ENCODE measurements at regions not wholly inside any gene's neighbourhood (a gene's known extent, or its start where the extent isn't known, plus 50 kb on each side); places are given as distances from the start of the nearest gene placed in this dataset.
"Not testable (repeated sequence)": the region's sequence is repeated elsewhere in the genome, so short reads cannot be mapped to it uniquely, and the experiment has no call there.

- not testable (repeated sequence) for H3K4me3 ChIP-seq (replicated peaks in 1 of 2; ENCODE audit: low read depth in 2 of 2, low read length in 2 of 2); DNase-seq (ENCODE audit: low read depth in 2 of 2)
Measured at GRCh38 chr2:132259276-132259675, 97.5 kb upstream of the ANKRD30BL start.

- DNase-seq (ENCODE audit: low read depth in 2 of 2); H3K4me3 ChIP-seq (replicated peaks in 1 of 2; ENCODE audit: low read depth in 2 of 2, low read length in 2 of 2): not testable (repeated sequence)
Measured at GRCh38 chr2:132265595-132265994, 103.8 kb upstream of the ANKRD30BL start.

DNA sequence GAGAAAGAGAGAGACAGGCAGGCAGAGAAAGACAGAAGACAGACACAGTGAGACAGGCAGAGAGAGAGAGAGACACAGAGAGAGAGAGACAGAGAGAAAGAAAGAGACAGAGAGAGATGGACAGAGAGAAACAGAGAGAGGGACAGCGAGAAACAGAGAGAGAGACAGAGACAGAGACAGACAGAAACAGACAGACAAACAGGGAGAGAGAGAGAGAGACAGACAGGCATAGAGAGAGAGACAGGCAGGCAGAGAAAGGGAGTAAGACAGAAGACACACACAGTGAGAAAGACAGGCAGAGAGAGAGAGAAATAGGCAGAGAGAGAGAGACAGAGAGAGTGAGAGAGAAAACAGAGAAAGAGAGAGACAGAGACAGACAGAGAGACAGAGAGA, 105.3 kb upstream of the ANKRD30BL start:
- TF ChIP-seq, protein P1, sequence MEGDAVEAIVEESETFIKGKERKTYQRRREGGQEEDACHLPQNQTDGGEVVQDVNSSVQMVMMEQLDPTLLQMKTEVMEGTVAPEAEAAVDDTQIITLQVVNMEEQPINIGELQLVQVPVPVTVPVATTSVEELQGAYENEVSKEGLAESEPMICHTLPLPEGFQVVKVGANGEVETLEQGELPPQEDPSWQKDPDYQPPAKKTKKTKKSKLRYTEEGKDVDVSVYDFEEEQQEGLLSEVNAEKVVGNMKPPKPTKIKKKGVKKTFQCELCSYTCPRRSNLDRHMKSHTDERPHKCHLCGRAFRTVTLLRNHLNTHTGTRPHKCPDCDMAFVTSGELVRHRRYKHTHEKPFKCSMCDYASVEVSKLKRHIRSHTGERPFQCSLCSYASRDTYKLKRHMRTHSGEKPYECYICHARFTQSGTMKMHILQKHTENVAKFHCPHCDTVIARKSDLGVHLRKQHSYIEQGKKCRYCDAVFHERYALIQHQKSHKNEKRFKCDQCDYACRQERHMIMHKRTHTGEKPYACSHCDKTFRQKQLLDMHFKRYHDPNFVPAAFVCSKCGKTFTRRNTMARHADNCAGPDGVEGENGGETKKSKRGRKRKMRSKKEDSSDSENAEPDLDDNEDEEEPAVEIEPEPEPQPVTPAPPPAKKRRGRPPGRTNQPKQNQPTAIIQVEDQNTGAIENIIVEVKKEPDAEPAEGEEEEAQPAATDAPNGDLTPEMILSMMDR (IDR thresholded peaks at IDR 0.05; ENCODE audit: low read depth, low read length): no peak
- no peak overlapping the region for H3K4me3 ChIP-seq (replicated peaks in 1 of 2; ENCODE audit: low read depth in 2 of 2, low read length in 2 of 2)
- DNase-seq (ENCODE audit: low read depth in 2 of 2): peak in 1 of 2 donors; percentile 4

DNA sequence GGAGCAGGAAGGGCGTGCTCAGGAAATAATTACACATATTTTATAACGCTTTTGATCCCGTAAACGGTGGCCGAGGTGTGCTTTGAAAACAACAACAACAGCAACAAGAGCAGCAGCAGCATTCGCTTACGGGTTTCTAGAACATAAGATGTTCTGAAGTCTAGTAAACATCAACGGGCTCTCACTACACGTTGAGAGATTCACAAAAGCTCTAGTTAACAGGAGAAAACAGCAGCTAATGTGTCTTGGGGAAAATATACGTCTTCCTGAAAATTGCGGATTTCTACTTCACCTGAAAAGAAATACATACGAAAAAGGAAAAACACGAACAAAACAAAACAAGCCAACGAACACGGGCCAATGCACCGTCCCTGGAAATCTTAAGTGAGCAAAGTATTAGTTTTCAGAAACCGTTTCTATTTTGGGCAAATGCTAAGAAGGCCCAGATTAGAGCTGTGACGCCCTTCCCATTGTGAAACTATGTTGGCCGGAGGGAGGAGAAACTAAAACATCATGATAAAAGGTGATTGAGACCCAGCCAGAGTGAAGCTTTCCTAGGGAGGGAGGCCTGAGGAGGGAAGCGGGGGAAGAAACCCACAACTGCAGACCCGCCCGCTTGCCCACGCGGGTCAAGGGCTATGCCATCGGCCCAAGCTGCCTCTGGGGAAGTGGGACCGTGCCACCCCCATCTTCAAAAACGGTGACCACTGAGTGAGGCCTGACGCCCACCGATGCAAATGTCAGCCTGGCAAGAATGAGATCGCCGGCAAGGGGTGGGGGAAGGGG, 105.9 kb upstream of the ANKRD30BL start:
- H3K4me3 ChIP-seq (replicated peaks in 1 of 2; ENCODE audit: low read depth in 2 of 2, low read length in 2 of 2): peak overlapping the region; percentile 17 to 34
- DNase-seq (ENCODE audit: low read depth in 2 of 2): peak; percentile 65 to 90

- peak; percentile 71 to 82 for DNase-seq (ENCODE audit: low read depth in 2 of 2)
- TF ChIP-seq, protein P1 (IDR thresholded peaks at IDR 0.05; ENCODE audit: low read depth, low read length): peak; percentile 42
- peak overlapping the region in 1 of 2 donors; percentile 38 for H3K4me3 ChIP-seq (replicated peaks in 1 of 2; ENCODE audit: low read depth in 2 of 2, low read length in 2 of 2)
Measured at GRCh38 chr2:132268284-132268976, 106.7 kb upstream of the ANKRD30BL start.

DNA sequence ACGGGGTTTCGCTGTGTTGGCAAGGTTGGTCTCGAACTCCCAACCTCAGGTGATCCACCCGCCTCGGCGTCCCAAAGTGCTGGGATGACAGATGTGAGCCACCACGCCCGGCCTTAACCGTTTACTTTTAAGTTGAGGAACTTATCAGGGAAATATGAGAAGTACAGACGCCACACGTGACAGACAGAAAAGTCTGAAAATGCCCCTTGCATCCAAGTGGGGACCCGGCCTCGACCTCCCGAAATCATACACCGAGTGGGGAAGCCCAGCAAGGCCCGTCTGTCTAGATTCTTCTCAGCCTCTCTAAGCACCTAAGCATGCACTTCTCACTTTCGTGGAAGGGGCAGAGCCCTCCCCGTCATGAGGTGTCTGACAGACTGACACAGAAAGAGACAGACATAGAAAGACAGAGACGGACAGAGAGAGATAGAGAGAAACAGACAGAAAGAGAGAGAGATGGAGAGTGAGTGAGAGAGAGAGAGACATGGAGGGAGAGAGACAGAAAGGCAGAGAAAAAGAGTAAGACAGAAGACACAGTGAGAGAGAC, 107.3 kb upstream of the ANKRD30BL start:
- H3K4me3 ChIP-seq (replicated peaks in 1 of 2; ENCODE audit: low read depth in 2 of 2, low read length in 2 of 2): no peak overlapping the region
- TF ChIP-seq, protein P1 (IDR thresholded peaks at IDR 0.05; ENCODE audit: low read depth, low read length): no peak
- no peak for DNase-seq (ENCODE audit: low read depth in 2 of 2)

- TF ChIP-seq, protein P1 (IDR thresholded peaks at IDR 0.05; ENCODE audit: low read depth, low read length): no peak
- DNase-seq (ENCODE audit: low read depth in 2 of 2): no peak
- no peak overlapping the region for H3K4me3 ChIP-seq (replicated peaks in 1 of 2; ENCODE audit: low read depth in 2 of 2, low read length in 2 of 2)
Measured at GRCh38 chr2:132270255-132270654, 108.5 kb upstream of the ANKRD30BL start.

DNA sequence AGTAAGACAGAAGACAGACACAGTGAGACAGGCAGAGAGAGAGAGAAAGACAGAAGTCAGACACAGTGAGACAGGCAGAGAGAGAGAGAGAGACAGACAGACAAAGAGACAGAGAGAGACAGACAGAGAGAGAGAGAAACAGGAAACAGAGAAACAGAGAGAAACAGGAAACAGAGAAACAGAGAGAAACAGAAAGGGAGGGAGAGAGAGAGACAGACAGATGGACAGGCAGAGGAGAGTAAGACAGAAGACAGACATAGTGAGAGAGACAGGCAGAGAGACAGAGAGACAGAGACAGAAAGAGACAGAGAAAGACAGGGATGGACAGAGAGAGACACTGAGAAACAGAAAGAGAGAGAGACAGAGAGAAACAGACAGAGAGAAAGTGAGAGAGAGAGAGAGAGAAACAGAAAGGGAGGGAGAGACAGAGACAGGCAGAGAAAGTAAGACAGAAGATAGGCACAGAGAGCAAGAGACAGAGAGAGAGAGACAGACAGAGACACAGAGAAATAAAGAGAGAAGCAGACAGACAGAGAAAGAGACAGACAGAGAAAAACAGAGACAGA, 109.3 kb upstream of the ANKRD30BL start:
- no peak for DNase-seq (ENCODE audit: low read depth in 2 of 2)
- TF ChIP-seq, protein P1 (IDR thresholded peaks at IDR 0.05; ENCODE audit: low read depth, low read length): no peak
- no peak overlapping the region for H3K4me3 ChIP-seq (replicated peaks in 1 of 2; ENCODE audit: low read depth in 2 of 2, low read length in 2 of 2)

- H3K4me3 ChIP-seq (replicated peaks in 1 of 2; ENCODE audit: low read depth in 2 of 2, low read length in 2 of 2); DNase-seq (ENCODE audit: low read depth in 2 of 2): not testable (repeated sequence)
Measured at GRCh38 chr2:132271794-132272193, 110.0 kb upstream of the ANKRD30BL start.

Measured in cardiac fibroblast (primary cell).